A549 (cell line): ENCODE measurements at regions not wholly inside any gene's neighbourhood (a gene's known extent, or its start where the extent isn't known, plus 50 kb on each side); places are given as distances from the start of the nearest gene placed in this dataset.
A peak's percentile ranks its signal among the peaks of the same experiment; 100 is the strongest.

Experiments
- ATAC-seq, 2 experiments: fragments of 200-7000 bp in 1 of 2; fragments of >200 bp in 1 of 2; cut with Nextera tagmentation in 1 of 2; cut with Tn5 transposase in 1 of 2; 3 replicates each; pipeline versions ENCODE4 v1.8.0 to v1.9.1; 2018 to 2020; ENCODE audit warnings: mild to moderate bottlenecking in 1 of 2, moderate library complexity in 1 of 2
- CTCF ChIA-PET: fragments of 300-600 bp; sonication (Branson Sonifier 250); formaldehyde crosslinking; extraction: SDS; loops from one replicate; lab custom pipeline; 2021; ENCODE audit warnings: antibody characterized with exemption, inconsistent platforms; lab: Yijun Ruan, JAX
- POLR2A ChIA-PET: fragments of 350-600 bp; formaldehyde crosslinking; extraction: SDS; loops from one replicate; lab custom pipeline; 2021; ENCODE audit warnings: antibody characterized with exemption, inconsistent platforms; lab: Yijun Ruan, JAX
- DNase-seq, 2 experiments: peaks; one replicate each; pipeline versions ENCODE4 v3.0.0 to v3.0.0-alpha.2; 2011 to 2016; ENCODE audit warnings: low read depth in 1 of 2, low spot score in 1 of 2
- FAIRE-seq: peaks from 2 replicates; lab custom pipeline; 2011; peaks lifted over from hg19 to GRCh38; lab: Jason Lieb, UNC
- H3K27ac ChIP-seq, 2 experiments: fragments of >200 bp; sonication (Bioruptor Twin); formaldehyde crosslinking; 3 replicates each; pipeline ENCODE4 v1.5.1; 2016 to 2017
- H3K4me1 ChIP-seq: fragments of >200 bp; sonication (Bioruptor Twin); formaldehyde crosslinking; 3 replicates; pipeline ENCODE4 v1.6.1; 2016
- H3K4me2 ChIP-seq: fragments of >200 bp; sonication (Bioruptor Twin); formaldehyde crosslinking; 3 replicates; pipeline ENCODE4 v1.6.1; 2016
- H3K4me3 ChIP-seq: fragments of >200 bp; sonication (Bioruptor Twin); formaldehyde crosslinking; 3 replicates; pipeline ENCODE4 v1.5.1; 2016
- H3K9me3 ChIP-seq: fragments of >200 bp; sonication (Bioruptor Twin); formaldehyde crosslinking; 3 replicates; pipeline ENCODE4 v1.6.1; 2016
- ATOH8 ChIP-seq: fragments of 250-450 bp; sonication (Bioruptor Pico); IDR thresholded peaks from 2 replicates; pipeline ENCODE4 v1.5.0; 2020; ENCODE audit warnings: low read depth, mild to moderate bottlenecking, moderate library complexity
- BCL3 ChIP-seq: fragments of >200 bp; sonication (Bioruptor Twin); formaldehyde crosslinking; IDR thresholded peaks from 3 replicates; pipeline ENCODE4 v1.6.1; 2016
- CEBPB ChIP-seq, 2 experiments: fragments of >200 bp in 1 of 2; sonication (Bioruptor Twin) in 1 of 2; formaldehyde crosslinking in 1 of 2; IDR thresholded peaks; 2 replicates each; pipeline ENCODE4 v1.6.1; 2012 to 2016
- E2F6 ChIP-seq: IDR thresholded peaks from 2 replicates; pipeline ENCODE4 v1.6.1; 2012; ENCODE audit warnings: low read depth, borderline replicate concordance
- EHMT2 ChIP-seq: fragments of 200-600 bp; sonication (generic); IDR thresholded peaks from 2 replicates; pipeline ENCODE4 v1.6.1; 2016; ENCODE audit warnings: antibody characterized with exemption, low read depth, mild to moderate bottlenecking, moderate library complexity
- ELK1 ChIP-seq: fragments of 150-350 bp; IDR thresholded peaks from 2 replicates; pipeline ENCODE4 v1.6.1; 2014; ENCODE audit warnings: low read depth, mild to moderate bottlenecking, low read length
- EP300 ChIP-seq, 2 experiments: fragments of >200 bp; sonication (Bioruptor Twin); formaldehyde crosslinking; IDR thresholded peaks; 2 replicates in 1 of 2; 3 replicates in 1 of 2; pipeline ENCODE4 v1.6.1; 2016 to 2017
- ESRRA ChIP-seq: fragments of 150-350 bp; IDR thresholded peaks from 2 replicates; pipeline ENCODE4 v1.6.1; 2014; ENCODE audit warnings: mild to moderate bottlenecking, low read length, borderline replicate concordance
- FOSB ChIP-seq: fragments of 250-450 bp; sonication (Bioruptor Pico); IDR thresholded peaks from 2 replicates; pipeline ENCODE4 v1.5.0; 2020; ENCODE audit warnings: mild to moderate bottlenecking, moderate library complexity
- FOSL2 ChIP-seq, 2 experiments: fragments of 450-650 bp in 1 of 2; fragments of >200 bp in 1 of 2; sonication (Bioruptor Twin) in 1 of 2; formaldehyde crosslinking; IDR thresholded peaks; 2 replicates each; pipeline versions ENCODE4 v1.5.0 to v1.6.1; 2016 to 2020; ENCODE audit warnings: mild to moderate bottlenecking in 1 of 2, moderate library complexity in 1 of 2
- GATA3 ChIP-seq: IDR thresholded peaks from 2 replicates; pipeline ENCODE4 v1.6.1; 2012; ENCODE audit warnings: borderline replicate concordance
- HDAC2 ChIP-seq: fragments of 200-600 bp; sonication (generic); IDR thresholded peaks from 2 replicates; pipeline ENCODE4 v1.6.1; 2016
- HEYL ChIP-seq: fragments of 250-450 bp; sonication (Bioruptor Pico); IDR thresholded peaks from 2 replicates; pipeline ENCODE4 v1.8.0; 2021; ENCODE audit warnings: mild to moderate bottlenecking, moderate library complexity
- HOXA7 ChIP-seq: fragments of 250-450 bp; sonication (Bioruptor Pico); IDR thresholded peaks from 2 replicates; pipeline ENCODE4 v1.5.0; 2020; ENCODE audit warnings: mild to moderate bottlenecking, moderate library complexity
- HOXB13 ChIP-seq: fragments of 250-450 bp; sonication (Bioruptor Pico); IDR thresholded peaks from 2 replicates; pipeline ENCODE4 v1.5.0; 2020; ENCODE audit warnings: low read depth, mild to moderate bottlenecking, moderate library complexity
- KDM5A ChIP-seq: fragments of 200-600 bp; sonication (generic); IDR thresholded peaks from 2 replicates; pipeline ENCODE4 v1.6.1; 2016; ENCODE audit warnings: antibody characterized with exemption, mild to moderate bottlenecking
- MAFK ChIP-seq: fragments of 450-650 bp; IDR thresholded peaks from 2 replicates; pipeline ENCODE4 v1.6.1; 2014; ENCODE audit not compliant: partially characterized antibody
- MAZ ChIP-seq: fragments of 150-350 bp; IDR thresholded peaks from 2 replicates; pipeline ENCODE4 v1.6.1; 2014; ENCODE audit warnings: antibody characterized with exemption, low read depth, low read length, borderline replicate concordance
- MYC ChIP-seq: IDR thresholded peaks from 2 replicates; pipeline ENCODE4 v1.6.1; 2012; ENCODE audit warnings: mild to moderate bottlenecking, inconsistent platforms, low read length, improper control_type of control experiment, borderline replicate concordance
- NFE2L2 ChIP-seq: fragments of 150-350 bp; conservative IDR thresholded peaks from 2 replicates; pipeline ENCODE4 v1.6.1; 2014; ENCODE audit warnings: low read length
- NPAS2 ChIP-seq: fragments of 250-450 bp; sonication (Bioruptor Pico); IDR thresholded peaks from 2 replicates; pipeline ENCODE4 v1.8.0; 2022; ENCODE audit warnings: mild to moderate bottlenecking, moderate library complexity, borderline replicate concordance
- PBX3 ChIP-seq: IDR thresholded peaks from 2 replicates; pipeline ENCODE4 v1.6.1; 2012
- PHF8 ChIP-seq: fragments of 200-600 bp; sonication (generic); IDR thresholded peaks from 2 replicates; pipeline ENCODE4 v1.6.1; 2016; ENCODE audit warnings: low read depth, mild to moderate bottlenecking, antibody characterized with exemption, moderate library complexity, borderline replicate concordance
- POLR2A ChIP-seq: IDR thresholded peaks from 2 replicates; pipeline ENCODE4 v1.6.1; 2012; ENCODE audit warnings: mild to moderate bottlenecking, low read length
- TFCP2L1 ChIP-seq: fragments of 250-450 bp; sonication (Bioruptor Pico); IDR thresholded peaks from 2 replicates; pipeline ENCODE4 v1.5.0; 2021; ENCODE audit warnings: mild to moderate bottlenecking
- TP53 ChIP-seq: fragments of 250-450 bp; sonication (Bioruptor Pico); IDR thresholded peaks from 2 replicates; pipeline ENCODE4 v1.5.0; 2021; ENCODE audit warnings: mild to moderate bottlenecking, moderate library complexity
- USF2 ChIP-seq: fragments of 450-650 bp; IDR thresholded peaks from 2 replicates; pipeline ENCODE4 v1.6.1; 2014; ENCODE audit warnings: antibody characterized with exemption
- ZSCAN20 ChIP-seq: fragments of 250-450 bp; sonication (Bioruptor Pico); IDR thresholded peaks from 2 replicates; pipeline ENCODE4 v1.8.0; 2022; ENCODE audit warnings: mild to moderate bottlenecking, moderate library complexity
- WGBS: methylation state at CpG from one replicate; pipeline ENCODE4 v1.1.6; 2017; ENCODE audit errors: missing lambda C conversion rate; 5-methylcytosine and 5-hydroxymethylcytosine counted together

- DNase-seq (no peak), ATAC-seq (no peak), FAIRE-seq (peak; percentile 96)
- WGBS = 32% methylated on average over 3 of the region's 3 CpGs
- TF ChIP-seq NFE2L2 (no peak), EHMT2 (no peak), ESRRA (no peak), TFCP2L1 (CRISPR knock-in tag) (no peak), HOXB13 (CRISPR knock-in tag) (no peak), E2F6 (no peak), USF2 (no peak), KDM5A (no peak), FOSB (no peak), HEYL (CRISPR knock-in tag) (no peak), TP53 (CRISPR knock-in tag) (no peak), PHF8 (no peak), NPAS2 (no peak), MAZ (no peak), CEBPB (IDR thresholded peaks at IDR 0.05) (no peak), FOSL2 (IDR thresholded peaks at IDR 0.05) (no peak), FOSL2 (CRISPR knock-in tag; IDR thresholded peaks at IDR 0.05) (no peak), BCL3 (no peak), ATOH8 (CRISPR knock-in tag) (no peak), ELK1 (no peak)
- ChIA-PET POLR2A (no interaction called here), CTCF (no interaction called here)
- H3K4me1 ChIP-seq = no peaks in the 10 kb centered on the region
- no peaks in the 10 kb centered on the region; the same call in 2 of the 3 replicates for H3K9me3 ChIP-seq
- no peak overlapping the region for H3K4me2 ChIP-seq
- no peak overlapping the region for H3K4me3 ChIP-seq
- H3K27ac ChIP-seq = no peak overlapping the region
Measured at GRCh38 chr17:65477600-65477999, 83.8 kb downstream of the AXIN2 start.

- CTCF ChIA-PET = interaction anchor here (2.0 kb wide), 1 partner anchor 74 kb away, joined by 5 read pairs; no protein-coding TSS in a partner anchor
- 29% methylated on average over 2 of the region's 2 CpGs for WGBS
Measured at GRCh38 chr17:65474660-65475059, 86.8 kb downstream of the AXIN2 start.

More at GRCh38 chr17:65474660-65475059, 86.8 kb downstream of the AXIN2 start:
- no peak for TF ChIP-seq ELK1
- no peak for TF ChIP-seq HOXA7
- TF ChIP-seq PHF8 = no peak
- TF ChIP-seq FOSL2 (IDR thresholded peaks at IDR 0.05) = no peak
- TF ChIP-seq FOSL2 (CRISPR knock-in tag; IDR thresholded peaks at IDR 0.05) = no peak
- TF ChIP-seq ZSCAN20 (CRISPR knock-in tag) = no peak
- TF ChIP-seq PBX3 = no peak
- no peak for TF ChIP-seq NFE2L2
- TF ChIP-seq MYC = no peak
- TF ChIP-seq MAFK = no peak
- TF ChIP-seq KDM5A = no peak
- no peak for TF ChIP-seq HDAC2
- no peak for TF ChIP-seq POLR2A
- no peak for TF ChIP-seq GATA3
- TF ChIP-seq EP300 (IDR thresholded peaks at IDR 0.05) = no peak
- no peak for TF ChIP-seq HOXB13 (CRISPR knock-in tag)
- TF ChIP-seq, all 56 proteins: peak for 0
- H3K9me3 ChIP-seq = no peaks in the 10 kb centered on the region; the same call in 2 of the 3 replicates
- peak; percentile 7 for FAIRE-seq
- peak in 1 of 2 experiments; percentile 26 for DNase-seq
- H3K4me2 ChIP-seq = no peak overlapping the region
- no peaks in the 10 kb centered on the region for H3K4me1 ChIP-seq
- no peak overlapping the region for H3K4me3 ChIP-seq
- no peak for ATAC-seq
- no peak overlapping the region for H3K27ac ChIP-seq
- POLR2A ChIA-PET = no interaction called here
